HepG2 (cell line): ENCODE measurements at regions not wholly inside any gene's neighbourhood (a gene's known extent, or its start where the extent isn't known, plus 50 kb on each side); places are given as distances from the start of the nearest gene placed in this dataset.
"Not testable (repeated sequence)": the region's sequence is repeated elsewhere in the genome, so short reads cannot be mapped to it uniquely, and the experiment has no call there.

Source experiments
- ATAC-seq: fragments of 200-7000 bp; cut with Tn5 transposase; 3 replicates; pipeline ENCODE4 v1.9.1; 2020; ENCODE audit warnings: mild to moderate bottlenecking, moderate library complexity
- BruUV-seq: library from RNA; stranded (reverse); fragments of 400-500 nt; replicated peaks from 2 replicates; lab custom pipeline; 2021; lab: Mats Ljungman, UMichigan
- CTCF ChIA-PET: fragments of 300-600 bp; formaldehyde crosslinking; extraction: SDS; loops from one replicate; lab custom pipeline; 2021; ENCODE audit warnings: low total read pairs, inconsistent platforms, low intra/inter-chr PET ratio; lab: Yijun Ruan, JAX
- POLR2A ChIA-PET: fragments of 350-600 bp; sonication (Branson Sonifier 250); formaldehyde crosslinking; loops from one replicate; lab custom pipeline; 2020; ENCODE audit warnings: antibody characterized with exemption, inconsistent platforms; lab: Yijun Ruan, JAX
- DNase-seq: peaks from one replicate; pipeline ENCODE4 v3.0.0-alpha.2; 2015; ENCODE audit warnings: low spot score
- FAIRE-seq: peaks from 3 replicates; lab custom pipeline; 2011; peaks lifted over from hg19 to GRCh38; lab: Jason Lieb, UNC
- H2AFZ ChIP-seq: one replicate; pipeline ENCODE4 v1.6.1; 2011; ENCODE audit warnings: low read length, inconsistent platforms
- H3K27ac ChIP-seq: fragments of 300-600 bp; 3 replicates; pipeline ENCODE4 v1.8.0; 2011; ENCODE audit warnings: mixed run types, mild to moderate bottlenecking, mixed read lengths, low read length, inconsistent platforms; ENCODE audit not compliant: insufficient read depth; ENCODE audit errors: extremely low read length
- H3K27me3 ChIP-seq, 2 experiments: fragments of 200-600 bp in 1 of 2; 2 replicates in 1 of 2; 3 replicates in 1 of 2; pipeline versions ENCODE4 v1.6.0 to v1.8.0; 2011; ENCODE audit warnings: low read length in 2 of 2, mild to moderate bottlenecking in 2 of 2, moderate library complexity in 2 of 2, inconsistent platforms in 1 of 2; ENCODE audit not compliant: insufficient read depth in 2 of 2, control insufficient read depth in 1 of 2
- H3K36me3 ChIP-seq, 2 experiments: fragments of 200-600 bp in 1 of 2; replicated peaks in 1 of 2; 2 replicates in 1 of 2; 3 replicates in 1 of 2; pipeline versions ENCODE4 v1.5.1 to v1.8.0; 2011; ENCODE audit warnings: low read length in 2 of 2, inconsistent platforms in 1 of 2; ENCODE audit not compliant: insufficient read depth in 2 of 2, control insufficient read depth in 1 of 2
- H3K4me1 ChIP-seq: 2 replicates; pipeline ENCODE4 v1.5.1; 2012; ENCODE audit warnings: low read length, inconsistent platforms; ENCODE audit not compliant: insufficient read depth
- H3K4me2 ChIP-seq: 2 replicates; pipeline ENCODE4 v1.6.0; 2011; ENCODE audit warnings: low read depth, low read length, inconsistent platforms
- H3K4me3 ChIP-seq, 3 experiments: fragments of 200-600 bp in 1 of 3; sonication (generic), shearing (Covaris generic) in 1 of 3; replicated peaks in 1 of 3; 2 replicates each; pipeline ENCODE4 v1.5.1; 2011 to 2016; ENCODE audit warnings: low read length in 3 of 3, inconsistent platforms in 2 of 3, low read depth in 2 of 3, mild to moderate bottlenecking in 2 of 3, control low read depth in 1 of 3, mixed read lengths in 1 of 3; ENCODE audit not compliant: insufficient read depth in 1 of 3
- H3K79me2 ChIP-seq: one replicate; pipeline ENCODE4 v1.6.1; 2011; ENCODE audit warnings: low read length, inconsistent platforms; ENCODE audit not compliant: insufficient read depth
- H3K9ac ChIP-seq: 2 replicates; pipeline ENCODE4 v1.6.0; 2011; ENCODE audit warnings: mild to moderate bottlenecking, low read depth, low read length, inconsistent platforms; ENCODE audit not compliant: insufficient read depth
- H3K9me3 ChIP-seq: 2 replicates; pipeline ENCODE4 v1.5.1; 2012; ENCODE audit warnings: mild to moderate bottlenecking, low read length
- H4K20me1 ChIP-seq: 2 replicates; pipeline ENCODE4 v1.6.0; 2011; ENCODE audit warnings: inconsistent platforms, mild to moderate bottlenecking, low read length, moderate library complexity; ENCODE audit not compliant: insufficient read depth
- WGBS: methylation state at CpG from one replicate; pipeline ENCODE4 v1.1.6; 2017; ENCODE audit warnings: low lambda C conversion rate; 5-methylcytosine and 5-hydroxymethylcytosine counted together
- in situ Hi-C: cut with HindIII; loops from 2 replicates; pipeline ENCODE4 v1.10.0; 2017; ENCODE audit warnings: low pct_unique_long_range_greater_than_20kb; ENCODE audit not compliant: extremely low pct_ligation_motif_present
- intact Hi-C: fragments of 100-400 bp; cut with micrococcal nuclease; formaldehyde crosslinking; loops from one replicate; pipeline ENCODE4 v1.10.0; 2022; ENCODE audit not compliant: unreplicated experiment

DNA sequence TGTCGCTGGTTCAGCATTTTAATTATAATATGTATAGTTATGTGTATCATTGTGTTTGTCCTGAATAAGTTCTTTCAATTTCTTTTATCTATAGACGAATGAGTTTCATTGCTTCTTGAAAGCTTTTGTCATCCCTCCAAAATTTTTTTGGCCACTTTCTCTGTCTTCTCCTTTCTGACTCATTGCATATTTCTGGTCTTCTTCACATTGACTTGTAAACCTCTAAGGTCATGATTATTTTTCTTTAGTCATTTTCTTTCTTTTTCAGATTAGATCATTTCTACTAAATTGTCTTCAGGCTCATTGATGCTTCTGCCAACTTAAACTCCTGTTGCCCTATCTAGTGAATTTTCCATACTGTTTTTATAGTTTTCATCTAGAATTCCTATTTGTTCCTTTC is 555.1 kb downstream of the RPIA start:
- H3K4me3 ChIP-seq, FAIRE-seq, DNase-seq, ATAC-seq, H3K9me3 ChIP-seq, CTCF ChIA-PET, H3K27me3 ChIP-seq, H2AFZ ChIP-seq, H3K27ac ChIP-seq, intact Hi-C loops, POLR2A ChIA-PET, BruUV-seq, H3K79me2 ChIP-seq, H3K9ac ChIP-seq, in situ Hi-C loops, H3K36me3 ChIP-seq, H3K4me2 ChIP-seq, H3K4me1 ChIP-seq, H4K20me1 ChIP-seq: not testable (repeated sequence)
- WGBS: 22% methylated on average over 2 of the region's 2 CpGs

DNA sequence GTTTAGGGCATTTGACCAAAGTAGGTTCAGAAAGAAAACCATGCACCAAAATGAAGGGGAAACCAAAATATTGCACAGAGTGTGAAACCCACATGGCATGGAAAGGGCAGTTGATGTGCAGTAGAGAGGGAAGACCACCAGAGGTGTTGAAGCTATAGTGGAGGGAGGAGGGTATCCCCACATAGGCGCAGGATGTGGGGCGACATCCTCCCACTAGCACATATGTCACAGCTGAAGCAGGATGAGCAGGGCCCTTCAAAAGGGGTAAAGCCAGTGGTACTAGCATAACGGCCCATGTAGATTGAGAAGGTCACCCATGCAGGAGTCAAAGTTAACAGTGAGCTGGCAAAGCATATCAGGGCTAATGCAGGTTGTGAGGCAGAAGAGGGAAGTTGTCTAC is 563.5 kb downstream of the RPIA start:
- H3K4me2 ChIP-seq, H3K79me2 ChIP-seq, ATAC-seq, in situ Hi-C loops, H3K9ac ChIP-seq, FAIRE-seq, intact Hi-C loops, H3K27me3 ChIP-seq, H4K20me1 ChIP-seq, H3K4me3 ChIP-seq, H3K27ac ChIP-seq, H3K9me3 ChIP-seq, H2AFZ ChIP-seq, DNase-seq, H3K4me1 ChIP-seq, BruUV-seq, H3K36me3 ChIP-seq, POLR2A ChIA-PET, CTCF ChIA-PET: not testable (repeated sequence)
- 3% methylated on average over 3 of the region's 3 CpGs for WGBS

DNA sequence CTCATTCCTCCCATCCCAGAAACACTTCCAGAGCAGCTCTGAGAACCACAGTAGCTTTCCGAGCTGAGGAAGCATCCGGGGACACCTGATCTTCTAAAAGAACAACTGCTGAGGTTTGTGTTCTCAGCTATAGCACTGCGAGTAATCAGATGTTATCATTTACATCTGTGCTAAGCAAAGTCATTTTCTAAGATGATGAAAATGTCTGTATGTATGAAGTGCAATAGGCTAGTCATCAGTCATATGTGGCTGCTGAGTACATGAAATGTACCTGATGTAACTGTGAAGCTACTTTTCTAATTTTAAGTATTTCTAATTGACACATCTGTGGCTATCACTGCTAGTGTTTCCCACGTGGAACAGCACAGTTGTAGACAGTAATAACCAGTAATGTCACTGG is 582.0 kb downstream of the RPIA start:
- H3K79me2 ChIP-seq, H3K4me3 ChIP-seq, H3K4me1 ChIP-seq, POLR2A ChIA-PET, H3K9ac ChIP-seq, ATAC-seq, FAIRE-seq, BruUV-seq, H3K27me3 ChIP-seq, H4K20me1 ChIP-seq, DNase-seq, CTCF ChIA-PET, H3K36me3 ChIP-seq, intact Hi-C loops, in situ Hi-C loops, H2AFZ ChIP-seq, H3K9me3 ChIP-seq, H3K27ac ChIP-seq, H3K4me2 ChIP-seq: not testable (repeated sequence)
- 0% methylated on average over 1 of the region's 4 CpGs for WGBS

DNA sequence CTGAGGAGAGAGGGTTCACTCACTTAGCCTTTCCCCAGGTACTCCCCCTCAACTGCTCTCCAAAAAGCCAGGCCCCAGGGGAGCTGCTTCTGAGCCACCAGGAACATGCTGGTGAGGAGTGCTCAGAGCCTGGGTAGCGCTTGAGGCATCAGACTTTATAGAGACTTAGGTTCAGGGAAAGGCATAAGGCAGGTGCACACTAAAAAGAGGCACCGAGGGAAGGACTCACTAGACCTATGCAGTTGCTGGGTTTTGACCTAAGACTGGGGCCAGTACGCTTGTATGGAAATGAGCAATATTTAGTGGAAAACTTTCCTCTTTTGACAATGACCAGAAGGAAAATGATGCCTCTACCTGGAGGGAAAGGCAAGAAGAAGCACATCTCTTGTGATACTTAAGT is 589.1 kb downstream of the RPIA start:
- POLR2A ChIA-PET, H3K27me3 ChIP-seq, H3K4me1 ChIP-seq, FAIRE-seq, H2AFZ ChIP-seq, H3K9ac ChIP-seq, H3K9me3 ChIP-seq, DNase-seq, intact Hi-C loops, H3K36me3 ChIP-seq, H3K4me2 ChIP-seq, BruUV-seq, H4K20me1 ChIP-seq, H3K79me2 ChIP-seq, in situ Hi-C loops, ATAC-seq, CTCF ChIA-PET, H3K27ac ChIP-seq, H3K4me3 ChIP-seq: not testable (repeated sequence)
- WGBS: no CpG with 5 or more reads among the region's 3 CpGs
